GM19238 (cell line): ENCODE measurements at regions not wholly inside any gene's neighbourhood (a gene's known extent, or its start where the extent isn't known, plus 50 kb on each side); places are given as distances from the start of the nearest gene placed in this dataset.
"Not testable (repeated sequence)": the region's sequence is repeated elsewhere in the genome, so short reads cannot be mapped to it uniquely, and the experiment has no call there.

Experiments used
- DNase-seq: peaks from one replicate; pipeline ENCODE4 v3.0.0; 2011; ENCODE audit warnings: low spot score; ENCODE audit not compliant: insufficient read length

GRCh38 chr9:120338340-120338739 lies 241.6 kb downstream of the CDK5RAP2 start:
- no peak for DNase-seq

GRCh38 chr9:120337131-120337530 lies 242.8 kb downstream of the CDK5RAP2 start:
- DNase-seq, result no peak

GRCh38 chr9:120336753-120337090 lies 243.2 kb downstream of the CDK5RAP2 start:
- DNase-seq, result no peak

GRCh38 chr9:120336021-120336752 lies 243.8 kb downstream of the CDK5RAP2 start:
- DNase-seq, result no peak

- DNase-seq, result no peak
These were observed 248.1 kb downstream of the CDK5RAP2 start for GRCh38 chr9:120331913-120332312.

GRCh38 chr9:120330031-120330430 lies 249.9 kb downstream of the CDK5RAP2 start:
- DNase-seq, result no peak

GRCh38 chr9:120327322-120327721 lies 252.6 kb downstream of the CDK5RAP2 start:
- DNase-seq, result no peak

GRCh38 chr9:120326049-120326693 lies 253.8 kb downstream of the CDK5RAP2 start:
- DNase-seq, result no peak

- DNase-seq, result no peak
These were observed 254.8 kb downstream of the CDK5RAP2 start for GRCh38 chr9:120324996-120325642.

- no peak for DNase-seq
These were observed 255.5 kb downstream of the CDK5RAP2 start for GRCh38 chr9:120324461-120324860.

GRCh38 chr9:120323125-120323524 lies 256.8 kb downstream of the CDK5RAP2 start:
- no peak for DNase-seq

GRCh38 chr9:120319452-120319851 lies 260.5 kb downstream of the CDK5RAP2 start:
- DNase-seq, result no peak

GRCh38 chr9:120315154-120315553 lies 264.8 kb downstream of the CDK5RAP2 start:
- no peak for DNase-seq

GRCh38 chr9:120312031-120312430 lies 267.9 kb downstream of the CDK5RAP2 start:
- DNase-seq, result no peak

- DNase-seq, result no peak
These were observed 269.9 kb downstream of the CDK5RAP2 start for GRCh38 chr9:120310035-120310434.

- no peak for DNase-seq
These were observed 271.5 kb downstream of the CDK5RAP2 start for GRCh38 chr9:120308495-120308894.

- DNase-seq, result no peak
These were observed 272.4 kb downstream of the CDK5RAP2 start for GRCh38 chr9:120307599-120307998.

- DNase-seq, result no peak
These were observed 273.4 kb downstream of the CDK5RAP2 start for GRCh38 chr9:120306561-120306960.

GRCh38 chr9:120306088-120306487 lies 273.9 kb downstream of the CDK5RAP2 start:
- no peak for DNase-seq

- not testable (repeated sequence) for DNase-seq
These were observed 275.1 kb downstream of the CDK5RAP2 start for GRCh38 chr9:120304896-120305295.

- DNase-seq, result no peak
These were observed 276.4 kb downstream of the CDK5RAP2 start for GRCh38 chr9:120303519-120303918.

- no peak for DNase-seq
These were observed 280.2 kb downstream of the CDK5RAP2 start for GRCh38 chr9:120299785-120300184.

- DNase-seq, result no peak
These were observed 286.0 kb downstream of the CDK5RAP2 start for GRCh38 chr9:120294003-120294402.
